ENCODE measurements at regions not wholly inside any gene's neighbourhood (a gene's known extent, or its start where the extent isn't known, plus 50 kb on each side); places are given as distances from the start of the nearest gene placed in this dataset.

- no peak for TF ChIP-seq CTCF (IDR thresholded peaks at IDR 0.05)
- TF ChIP-seq MYC (IDR thresholded peaks at IDR 0.05; ENCODE audit: borderline replicate concordance, low read length) = no peak
- TF ChIP-seq SMC3 (IDR thresholded peaks at IDR 0.05) = no peak
- no peak for TF ChIP-seq REST (IDR thresholded peaks at IDR 0.05)
- TF ChIP-seq ZFP36 (IDR thresholded peaks at IDR 0.05; ENCODE audit: borderline replicate concordance, partially characterized antibody) = no peak
- no peak for TF ChIP-seq HMGXB4 (CRISPR knock-in tag; IDR thresholded peaks at IDR 0.05; ENCODE audit: borderline replicate concordance)
- no peak for TF ChIP-seq POLR2A (IDR thresholded peaks at IDR 0.05; ENCODE audit: low read length)
- TF ChIP-seq RAD21 (conservative IDR thresholded peaks at IDR 0.05 in 1 of 2, IDR thresholded peaks at IDR 0.05 in 1 of 2) = no peak
- no peak for TF ChIP-seq USF2 (IDR thresholded peaks at IDR 0.05)
- TF ChIP-seq GATA3 (IDR thresholded peaks at IDR 0.05; ENCODE audit: borderline replicate concordance) = no peak
Measured at GRCh38 chr15:27668471-27669220, 430.5 kb downstream of the OCA2 start.
